Endothelial cell of umbilical vein (primary cell): ENCODE measurements at regions not wholly inside any gene's neighbourhood (a gene's known extent, or its start where the extent isn't known, plus 50 kb on each side); places are given as distances from the start of the nearest gene placed in this dataset.

Experiments
- BruUV-seq: library from RNA; stranded (reverse); fragments of 400-500 nt; replicated peaks from 2 replicates; lab custom pipeline; 2021; lab: Mats Ljungman, UMichigan
- CTCF ChIA-PET: fragments of 300-600, 350-600 bp; sonication (Branson Sonifier 250); formaldehyde crosslinking; loops from one replicate; lab custom pipeline; 2021; ENCODE audit warnings: antibody characterized with exemption, inconsistent platforms; lab: Charles Lee
- POLR2A ChIA-PET: fragments of 300-600, 350-600 bp; sonication (Branson Sonifier 250); formaldehyde crosslinking; loops from one replicate; lab custom pipeline; 2021; ENCODE audit warnings: antibody characterized with exemption, inconsistent platforms; lab: Charles Lee
- DNase-seq: peaks from one replicate; pipeline ENCODE4 v3.0.0-alpha.2; 2011; ENCODE audit warnings: low read depth, low spot score
- FAIRE-seq: peaks from 2 replicates; lab custom pipeline; 2011; peaks lifted over from hg19 to GRCh38; lab: Jason Lieb, UNC
- H2AFZ ChIP-seq: 2 replicates; pipeline ENCODE4 v1.6.0; 2012; ENCODE audit warnings: low read depth, low read length, control low read depth, inconsistent platforms
- H3K27ac ChIP-seq: 2 replicates; pipeline ENCODE4 v1.5.1; 2011; ENCODE audit warnings: low read depth, mild to moderate bottlenecking, control low read depth, low read length, moderate library complexity; ENCODE audit not compliant: insufficient read depth
- H3K27me3 ChIP-seq, 2 experiments: 2 replicates each; pipeline versions ENCODE4 v1.6.0 to v1.6.1; 2011; ENCODE audit warnings: low read length in 2 of 2, mixed read lengths in 1 of 2; ENCODE audit not compliant: control insufficient read depth in 2 of 2, insufficient read depth in 2 of 2
- H3K36me3 ChIP-seq, 2 experiments: 2 replicates in 1 of 2; 3 replicates in 1 of 2; pipeline ENCODE4 v1.5.1; 2011; ENCODE audit warnings: low read length in 2 of 2, mild to moderate bottlenecking in 1 of 2, moderate library complexity in 1 of 2; ENCODE audit not compliant: control insufficient read depth in 2 of 2, insufficient read depth in 2 of 2; ENCODE audit errors: extremely low read depth in 1 of 2
- H3K4me1 ChIP-seq: 3 replicates; pipeline ENCODE4 v1.5.1; 2011; ENCODE audit warnings: mild to moderate bottlenecking, low read length; ENCODE audit not compliant: control insufficient read depth, insufficient read depth; ENCODE audit errors: extremely low read depth
- H3K4me2 ChIP-seq: 2 replicates; pipeline ENCODE4 v1.6.1; 2011; ENCODE audit warnings: low read length, control low read depth, mixed read lengths; ENCODE audit not compliant: insufficient read depth
- H3K4me3 ChIP-seq, 3 experiments: fragments of 200-600 bp in 1 of 3; sonication (generic), shearing (Covaris generic) in 1 of 3; replicated peaks in 1 of 3; 2 replicates each; pipeline ENCODE4 v1.5.1; 2011 to 2016; ENCODE audit warnings: control low read depth in 3 of 3, low read length in 3 of 3, mild to moderate bottlenecking in 2 of 3, inconsistent platforms in 1 of 3, low read depth in 1 of 3, moderate library complexity in 1 of 3; ENCODE audit not compliant: insufficient read depth in 1 of 3
- H3K79me2 ChIP-seq: 2 replicates; pipeline ENCODE4 v1.6.0; 2012; ENCODE audit warnings: low read length, inconsistent platforms; ENCODE audit not compliant: control insufficient read depth, insufficient read depth
- H3K9ac ChIP-seq: replicated peaks from 2 replicates; pipeline ENCODE3; 2011; ENCODE audit warnings: low read length, control low read depth; ENCODE audit not compliant: insufficient read depth; ENCODE audit errors: extremely low read depth
- H3K9me1 ChIP-seq: replicated peaks from 3 replicates; pipeline ENCODE4 v1.6.0; 2011; ENCODE audit warnings: mild to moderate bottlenecking, low read length; ENCODE audit not compliant: control insufficient read depth, insufficient read depth; ENCODE audit errors: extremely low read depth
- H3K9me3 ChIP-seq: replicated peaks from 2 replicates; pipeline ENCODE4 v1.5.1; 2012; ENCODE audit warnings: low read length, inconsistent platforms; ENCODE audit not compliant: control insufficient read depth, insufficient read depth
- H4K20me1 ChIP-seq: replicated peaks from 2 replicates; pipeline ENCODE3; 2011; ENCODE audit warnings: mild to moderate bottlenecking, low read length; ENCODE audit not compliant: control insufficient read depth, insufficient read depth; ENCODE audit errors: extremely low read depth
- EZH2 ChIP-seq: IDR thresholded peaks from 2 replicates; pipeline ENCODE4 v1.6.1; 2012; ENCODE audit warnings: borderline replicate concordance, low read depth, mild to moderate bottlenecking, moderate library complexity, low read length, inconsistent platforms; ENCODE audit not compliant: severe bottlenecking
- FOS ChIP-seq: IDR thresholded peaks from 2 replicates; pipeline ENCODE4 v1.6.1; 2011; ENCODE audit warnings: mild to moderate bottlenecking, low read length, moderate library complexity, borderline replicate concordance; ENCODE audit not compliant: insufficient read depth
- GATA2 ChIP-seq: IDR thresholded peaks from 2 replicates; pipeline ENCODE4 v1.7.0; 2011; ENCODE audit warnings: low read depth, mild to moderate bottlenecking, moderate library complexity, mixed read lengths, low read length; ENCODE audit not compliant: insufficient read length, insufficient read depth
- JUN ChIP-seq: IDR thresholded peaks from 2 replicates; pipeline ENCODE4 v1.6.1; 2011; ENCODE audit warnings: borderline replicate concordance, low read depth; ENCODE audit not compliant: insufficient read length, insufficient read depth
- MYC ChIP-seq: IDR thresholded peaks from one replicate; pipeline ENCODE4 v1.6.1; 2011; ENCODE audit warnings: mild to moderate bottlenecking, low read depth, low read length
- POLR2A ChIP-seq: IDR thresholded peaks from 2 replicates; pipeline ENCODE4 v1.6.1; 2012; ENCODE audit warnings: low read depth, mild to moderate bottlenecking, control low read depth, low read length
- POLR2AphosphoS5 ChIP-seq: IDR thresholded peaks from 2 replicates; pipeline ENCODE4 v1.6.1; 2012; ENCODE audit warnings: low read depth, mild to moderate bottlenecking, control low read depth, low read length, moderate library complexity; ENCODE audit not compliant: insufficient read depth
- dilution Hi-C: fragments of 300-500 bp; cut with MboI; formaldehyde crosslinking; loops from one replicate; pipeline ENCODE4 v1.15.0; 2019; ENCODE audit warnings: low sequenced_read_pairs; ENCODE audit not compliant: extremely low pct_ligation_motif_present
- intact Hi-C: fragments of 100-400 bp; cut with micrococcal nuclease; formaldehyde crosslinking; loops from one replicate; pipeline ENCODE4 v1.10.0; 2022
- TF ChIP-seq, protein P1 (sequence below): IDR thresholded peaks from 2 replicates; pipeline ENCODE4 v1.6.1; 2011; ENCODE audit not compliant: insufficient read depth, insufficient read length
- TF ChIP-seq, protein P2 (sequence below), 2 donors: IDR thresholded peaks; 1 replicate in 1 of 2; 2 replicates in 1 of 2; pipeline ENCODE4 v1.5.1; 2011; ENCODE audit warnings: low read length in 2 of 2, mild to moderate bottlenecking in 2 of 2, moderate library complexity in 2 of 2, control low read depth in 1 of 2, inconsistent platforms in 1 of 2, low read depth in 1 of 2; ENCODE audit not compliant: insufficient read depth in 1 of 2; ENCODE audit errors: extremely low read depth in 1 of 2

DNA sequence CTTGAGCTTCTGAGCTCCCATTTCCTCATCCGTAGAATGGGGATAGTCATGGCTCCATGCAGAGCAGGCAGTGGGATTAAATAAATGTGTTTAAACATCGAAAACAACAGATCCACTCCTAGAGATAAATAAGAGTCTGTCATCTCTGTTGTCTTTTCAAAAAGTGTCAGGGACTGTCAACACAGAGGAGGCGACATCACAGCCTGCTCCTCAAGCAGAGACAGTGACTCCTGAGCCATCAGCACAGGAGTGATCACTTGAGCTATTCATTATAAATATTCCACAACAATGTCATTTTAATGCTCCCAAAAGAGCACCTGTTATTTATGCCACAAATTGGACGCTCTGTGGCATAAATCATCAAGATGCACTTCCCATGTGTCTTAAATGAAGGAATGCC lies 605.6 kb upstream of the CDH5 start:
- Histone ChIP-seq H3K4me2 (no peak overlapping the region), H3K9me3 (no peaks in the 10 kb centered on the region), H4K20me1 (no peaks in the 10 kb centered on the region), H3K4me3 (no peak overlapping the region), H3K9ac (no peak overlapping the region), H3K36me3 (no peaks in the 10 kb centered on the region), H3K79me2 (no peaks in the 10 kb centered on the region), H3K27ac (no peak overlapping the region), H3K9me1 (no peaks in the 10 kb centered on the region), H3K4me1 (no peaks in the 10 kb centered on the region), H3K27me3 (no peaks in the 10 kb centered on the region), H2AFZ (no peak overlapping the region)
- FAIRE-seq (no peak), DNase-seq (no peak)
- dilution Hi-C loops (no loop called here), intact Hi-C loops (no loop called here)
- ChIA-PET POLR2A (no interaction called here), CTCF (no interaction called here)
- no TSS peak for BruUV-seq
- TF ChIP-seq JUN: no peak
- TF ChIP-seq POLR2AphosphoS5: no peak
- TF ChIP-seq FOS: no peak
- TF ChIP-seq, protein P1, sequence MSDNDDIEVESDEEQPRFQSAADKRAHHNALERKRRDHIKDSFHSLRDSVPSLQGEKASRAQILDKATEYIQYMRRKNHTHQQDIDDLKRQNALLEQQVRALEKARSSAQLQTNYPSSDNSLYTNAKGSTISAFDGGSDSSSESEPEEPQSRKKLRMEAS: no peak
- TF ChIP-seq EZH2: no peak
- no peak for TF ChIP-seq POLR2A
- TF ChIP-seq GATA2: no peak
- no peak for TF ChIP-seq MYC
- TF ChIP-seq, protein P2, sequence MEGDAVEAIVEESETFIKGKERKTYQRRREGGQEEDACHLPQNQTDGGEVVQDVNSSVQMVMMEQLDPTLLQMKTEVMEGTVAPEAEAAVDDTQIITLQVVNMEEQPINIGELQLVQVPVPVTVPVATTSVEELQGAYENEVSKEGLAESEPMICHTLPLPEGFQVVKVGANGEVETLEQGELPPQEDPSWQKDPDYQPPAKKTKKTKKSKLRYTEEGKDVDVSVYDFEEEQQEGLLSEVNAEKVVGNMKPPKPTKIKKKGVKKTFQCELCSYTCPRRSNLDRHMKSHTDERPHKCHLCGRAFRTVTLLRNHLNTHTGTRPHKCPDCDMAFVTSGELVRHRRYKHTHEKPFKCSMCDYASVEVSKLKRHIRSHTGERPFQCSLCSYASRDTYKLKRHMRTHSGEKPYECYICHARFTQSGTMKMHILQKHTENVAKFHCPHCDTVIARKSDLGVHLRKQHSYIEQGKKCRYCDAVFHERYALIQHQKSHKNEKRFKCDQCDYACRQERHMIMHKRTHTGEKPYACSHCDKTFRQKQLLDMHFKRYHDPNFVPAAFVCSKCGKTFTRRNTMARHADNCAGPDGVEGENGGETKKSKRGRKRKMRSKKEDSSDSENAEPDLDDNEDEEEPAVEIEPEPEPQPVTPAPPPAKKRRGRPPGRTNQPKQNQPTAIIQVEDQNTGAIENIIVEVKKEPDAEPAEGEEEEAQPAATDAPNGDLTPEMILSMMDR (IDR thresholded peaks at IDR 0.05; ENCODE audit: extremely low read depth in 1 of 2, insufficient read depth in 1 of 2, low read depth in 1 of 2, low read length in 2 of 2): no peak
